ENCODE measurements at regions not wholly inside any gene's neighbourhood (a gene's known extent, or its start where the extent isn't known, plus 50 kb on each side); places are given as distances from the start of the nearest gene placed in this dataset.

- H3K36me3 ChIP-seq (ENCODE audit: control insufficient read depth in 4 of 4, insufficient read depth in 4 of 4, low read length in 3 of 4): no peaks in the 10 kb centered on the region
- H3K4me1 ChIP-seq (ENCODE audit: control extremely low read depth in 1 of 4, control insufficient read depth in 4 of 4, insufficient read depth in 4 of 4, low read length in 3 of 4): no peaks in the 10 kb centered on the region
- 100% methylated on average over 2 of the region's 3 CpGs for WGBS (ENCODE audit: insufficient coverage)
- POLR2A ChIA-PET: no interaction called here
- peaks cover 0 to 3% (median 0%) of the 10 kb centered on the region in 5 experiments for H3K9me3 ChIP-seq (ENCODE audit: control extremely low read depth in 1 of 5, control insufficient read depth in 4 of 5, insufficient read depth in 2 of 5, low read depth in 1 of 5, low read length in 4 of 5)
- CTCF ChIA-PET: no interaction called here
- no peak overlapping the region for H3K4me3 ChIP-seq (ENCODE audit: control insufficient read depth in 1 of 7, extremely low read depth in 1 of 7, insufficient read depth in 4 of 7, low read depth in 2 of 7, low read length in 6 of 7)
- DNase-seq: no peak
- no peak overlapping the region for H3K27ac ChIP-seq (ENCODE audit: insufficient read depth in 1 of 2, low read depth in 1 of 2, low read length in 2 of 2, poor library complexity in 1 of 2, severe bottlenecking in 2 of 2)
- H3K27me3 ChIP-seq (replicated peaks in 2 of 5; ENCODE audit: control insufficient read depth in 4 of 5, insufficient read depth in 5 of 5, low read length in 4 of 5): no peaks in the 10 kb centered on the region
These were observed 80.9 kb upstream of the TMEFF2 start for GRCh38 chr2:192275632-192276031.

DNA sequence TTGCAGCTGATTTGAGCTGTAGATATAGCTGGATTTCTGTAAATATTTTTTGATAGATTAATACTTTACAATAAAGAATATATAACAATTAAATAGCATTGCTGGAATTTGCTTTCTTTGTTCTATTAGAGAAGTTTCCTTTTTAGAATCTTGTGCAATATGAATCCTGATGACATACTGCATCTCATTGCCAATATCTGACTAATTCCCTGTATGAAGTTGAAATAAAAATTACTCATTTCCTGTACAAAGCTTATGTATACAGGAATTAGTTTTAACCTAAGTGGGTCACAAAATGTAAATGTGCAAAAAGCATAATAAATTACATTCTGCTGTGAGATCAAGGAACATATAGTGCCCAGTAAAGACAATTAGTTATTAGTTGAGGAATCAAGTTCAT lies 72.8 kb upstream of the TMEFF2 start:
- CTCF ChIA-PET: no interaction called here
- no peaks in the 10 kb centered on the region for H3K36me3 ChIP-seq (ENCODE audit: control insufficient read depth in 4 of 4, insufficient read depth in 4 of 4, low read length in 3 of 4)
- no peaks in the 10 kb centered on the region for H3K9me3 ChIP-seq (ENCODE audit: control extremely low read depth in 1 of 5, control insufficient read depth in 4 of 5, insufficient read depth in 2 of 5, low read depth in 1 of 5, low read length in 4 of 5)
- H3K27me3 ChIP-seq (replicated peaks in 2 of 5; ENCODE audit: control insufficient read depth in 4 of 5, insufficient read depth in 5 of 5, low read length in 4 of 5): no peaks in the 10 kb centered on the region
- peaks cover 0 to 6% (median 1%) of the 10 kb centered on the region in 4 experiments for H3K4me1 ChIP-seq (ENCODE audit: control extremely low read depth in 1 of 4, control insufficient read depth in 4 of 4, insufficient read depth in 4 of 4, low read length in 3 of 4)
- H3K4me3 ChIP-seq (ENCODE audit: control insufficient read depth in 1 of 7, extremely low read depth in 1 of 7, insufficient read depth in 4 of 7, low read depth in 2 of 7, low read length in 6 of 7): no peak overlapping the region
- POLR2A ChIA-PET: no interaction called here
- no peak overlapping the region for H3K27ac ChIP-seq (ENCODE audit: insufficient read depth in 1 of 2, low read depth in 1 of 2, low read length in 2 of 2, poor library complexity in 1 of 2, severe bottlenecking in 2 of 2)
- peak in 2 of 3 donors; percentile 6 to 15 for DNase-seq

GRCh38 chr2:192265751-192266150 lies 71.0 kb upstream of the TMEFF2 start:
- Histone ChIP-seq H3K4me3 (ENCODE audit: control insufficient read depth in 1 of 7, extremely low read depth in 1 of 7, insufficient read depth in 4 of 7, low read depth in 2 of 7, low read length in 6 of 7) (no peak overlapping the region), H3K9me3 (ENCODE audit: control extremely low read depth in 1 of 5, control insufficient read depth in 4 of 5, insufficient read depth in 2 of 5, low read depth in 1 of 5, low read length in 4 of 5) (no peaks in the 10 kb centered on the region), H3K36me3 (ENCODE audit: control insufficient read depth in 4 of 4, insufficient read depth in 4 of 4, low read length in 3 of 4) (no peaks in the 10 kb centered on the region), H3K4me1 (ENCODE audit: control extremely low read depth in 1 of 4, control insufficient read depth in 4 of 4, insufficient read depth in 4 of 4, low read length in 3 of 4) (peaks cover 0 to 6% (median 1%) of the 10 kb centered on the region in 4 experiments), H3K27ac (ENCODE audit: insufficient read depth in 1 of 2, low read depth in 1 of 2, low read length in 2 of 2, poor library complexity in 1 of 2, severe bottlenecking in 2 of 2) (no peak overlapping the region), H3K27me3 (replicated peaks in 2 of 5; ENCODE audit: control insufficient read depth in 4 of 5, insufficient read depth in 5 of 5, low read length in 4 of 5) (no peaks in the 10 kb centered on the region)
- CTCF ChIA-PET: no interaction called here
- POLR2A ChIA-PET: no interaction called here
- DNase-seq: peak in 2 of 3 donors; percentile 31 to 43
- 0% methylated on average over 1 of the region's 2 CpGs for WGBS (ENCODE audit: insufficient coverage)

DNA sequence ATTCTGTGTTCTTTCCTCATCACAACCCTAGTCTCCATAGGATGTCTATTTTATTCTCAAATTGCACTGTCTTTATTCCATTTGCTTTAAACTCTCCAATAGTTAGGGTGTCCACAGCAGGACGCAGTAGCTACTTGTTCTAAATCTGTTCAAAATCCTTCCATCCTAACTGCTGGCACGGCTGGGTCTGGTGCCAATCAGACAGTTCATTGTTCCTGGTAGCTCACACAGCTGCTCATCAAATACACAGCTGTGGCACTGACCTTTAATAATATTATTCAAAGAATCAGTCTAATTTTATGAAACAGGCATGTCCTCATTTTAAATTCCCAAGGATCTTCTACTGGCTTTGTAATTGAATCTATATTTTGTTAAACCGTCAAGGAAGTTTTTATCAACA lies 59.7 kb upstream of the TMEFF2 start:
- no peaks in the 10 kb centered on the region for H3K9me3 ChIP-seq (ENCODE audit: control extremely low read depth in 1 of 5, control insufficient read depth in 4 of 5, insufficient read depth in 2 of 5, low read depth in 1 of 5, low read length in 4 of 5)
- no peaks in the 10 kb centered on the region for H3K27me3 ChIP-seq (replicated peaks in 2 of 5; ENCODE audit: control insufficient read depth in 4 of 5, insufficient read depth in 5 of 5, low read length in 4 of 5)
- DNase-seq: no peak
- ChIA-PET POLR2A (no interaction called here), CTCF (no interaction called here)
- no peaks in the 10 kb centered on the region for H3K36me3 ChIP-seq (ENCODE audit: control insufficient read depth in 4 of 4, insufficient read depth in 4 of 4, low read length in 3 of 4)
- no peak overlapping the region for H3K4me3 ChIP-seq (ENCODE audit: control insufficient read depth in 1 of 7, extremely low read depth in 1 of 7, insufficient read depth in 4 of 7, low read depth in 2 of 7, low read length in 6 of 7)
- WGBS (ENCODE audit: insufficient coverage): 100% methylated on average over 2 of the region's 3 CpGs
- no peak overlapping the region for H3K27ac ChIP-seq (ENCODE audit: insufficient read depth in 1 of 2, low read depth in 1 of 2, low read length in 2 of 2, poor library complexity in 1 of 2, severe bottlenecking in 2 of 2)
- no peaks in the 10 kb centered on the region for H3K4me1 ChIP-seq (ENCODE audit: control extremely low read depth in 1 of 4, control insufficient read depth in 4 of 4, insufficient read depth in 4 of 4, low read length in 3 of 4)

- Histone ChIP-seq H3K27me3 (replicated peaks in 2 of 5; ENCODE audit: control insufficient read depth in 4 of 5, insufficient read depth in 5 of 5, low read length in 4 of 5) (no peaks in the 10 kb centered on the region), H3K9me3 (ENCODE audit: control extremely low read depth in 1 of 5, control insufficient read depth in 4 of 5, insufficient read depth in 2 of 5, low read depth in 1 of 5, low read length in 4 of 5) (no peaks in the 10 kb centered on the region), H3K27ac (ENCODE audit: insufficient read depth in 1 of 2, low read depth in 1 of 2, low read length in 2 of 2, poor library complexity in 1 of 2, severe bottlenecking in 2 of 2) (no peak overlapping the region), H3K4me1 (ENCODE audit: control extremely low read depth in 1 of 4, control insufficient read depth in 4 of 4, insufficient read depth in 4 of 4, low read length in 3 of 4) (no peaks in the 10 kb centered on the region), H3K4me3 (ENCODE audit: control insufficient read depth in 1 of 7, extremely low read depth in 1 of 7, insufficient read depth in 4 of 7, low read depth in 2 of 7, low read length in 6 of 7) (no peak overlapping the region), H3K36me3 (ENCODE audit: control insufficient read depth in 4 of 4, insufficient read depth in 4 of 4, low read length in 3 of 4) (no peaks in the 10 kb centered on the region)
- no peak for DNase-seq
- CTCF ChIA-PET: no interaction called here
- 96% methylated on average over 3 of the region's 4 CpGs for WGBS (ENCODE audit: insufficient coverage)
- POLR2A ChIA-PET: no interaction called here
These were observed 59.0 kb upstream of the TMEFF2 start for GRCh38 chr2:192253692-192254091.

DNA sequence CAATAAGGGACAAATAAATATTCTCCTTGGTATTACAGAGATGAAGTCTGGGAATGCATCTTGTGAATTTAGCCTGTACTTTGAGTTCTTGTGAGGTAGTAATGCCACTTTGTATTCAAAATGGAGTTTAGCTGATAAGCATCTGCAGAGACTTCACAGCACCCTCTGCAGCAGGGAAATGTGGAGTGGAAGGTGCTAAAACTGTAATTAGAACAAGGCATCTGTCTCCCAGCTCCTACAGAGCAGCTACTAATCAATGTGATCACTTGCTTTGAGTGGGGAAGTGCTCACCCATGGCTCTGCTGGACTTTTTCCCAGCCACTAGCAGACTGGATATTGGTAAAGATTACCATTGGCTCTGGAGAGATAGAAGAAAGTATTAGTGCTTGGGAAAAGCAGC lies 56.2 kb upstream of the TMEFF2 start:
- Histone ChIP-seq H3K4me3 (ENCODE audit: control insufficient read depth in 1 of 7, extremely low read depth in 1 of 7, insufficient read depth in 4 of 7, low read depth in 2 of 7, low read length in 6 of 7) (no peak overlapping the region), H3K27me3 (replicated peaks in 2 of 5; ENCODE audit: control insufficient read depth in 4 of 5, insufficient read depth in 5 of 5, low read length in 4 of 5) (no peaks in the 10 kb centered on the region), H3K9me3 (ENCODE audit: control extremely low read depth in 1 of 5, control insufficient read depth in 4 of 5, insufficient read depth in 2 of 5, low read depth in 1 of 5, low read length in 4 of 5) (no peaks in the 10 kb centered on the region), H3K36me3 (ENCODE audit: control insufficient read depth in 4 of 4, insufficient read depth in 4 of 4, low read length in 3 of 4) (no peaks in the 10 kb centered on the region), H3K4me1 (ENCODE audit: control extremely low read depth in 1 of 4, control insufficient read depth in 4 of 4, insufficient read depth in 4 of 4, low read length in 3 of 4) (no peaks in the 10 kb centered on the region), H3K27ac (ENCODE audit: insufficient read depth in 1 of 2, low read depth in 1 of 2, low read length in 2 of 2, poor library complexity in 1 of 2, severe bottlenecking in 2 of 2) (no peak overlapping the region)
- CTCF ChIA-PET: no interaction called here
- POLR2A ChIA-PET: no interaction called here
- DNase-seq: no peak

GRCh38 chr2:192247456-192247855 lies 52.7 kb upstream of the TMEFF2 start:
- Histone ChIP-seq H3K27ac (ENCODE audit: insufficient read depth in 1 of 2, low read depth in 1 of 2, low read length in 2 of 2, poor library complexity in 1 of 2, severe bottlenecking in 2 of 2) (no peak overlapping the region), H3K4me1 (ENCODE audit: control extremely low read depth in 1 of 4, control insufficient read depth in 4 of 4, insufficient read depth in 4 of 4, low read length in 3 of 4) (no peaks in the 10 kb centered on the region), H3K9me3 (ENCODE audit: control extremely low read depth in 1 of 5, control insufficient read depth in 4 of 5, insufficient read depth in 2 of 5, low read depth in 1 of 5, low read length in 4 of 5) (no peaks in the 10 kb centered on the region), H3K27me3 (replicated peaks in 2 of 5; ENCODE audit: control insufficient read depth in 4 of 5, insufficient read depth in 5 of 5, low read length in 4 of 5) (no peaks in the 10 kb centered on the region), H3K36me3 (ENCODE audit: control insufficient read depth in 4 of 4, insufficient read depth in 4 of 4, low read length in 3 of 4) (no peaks in the 10 kb centered on the region), H3K4me3 (ENCODE audit: control insufficient read depth in 1 of 7, extremely low read depth in 1 of 7, insufficient read depth in 4 of 7, low read depth in 2 of 7, low read length in 6 of 7) (no peak overlapping the region)
- ChIA-PET CTCF (no interaction called here), POLR2A (no interaction called here)
- no peak for DNase-seq
- WGBS (ENCODE audit: insufficient coverage): no CpG with 5 or more reads among the region's 3 CpGs

DNA sequence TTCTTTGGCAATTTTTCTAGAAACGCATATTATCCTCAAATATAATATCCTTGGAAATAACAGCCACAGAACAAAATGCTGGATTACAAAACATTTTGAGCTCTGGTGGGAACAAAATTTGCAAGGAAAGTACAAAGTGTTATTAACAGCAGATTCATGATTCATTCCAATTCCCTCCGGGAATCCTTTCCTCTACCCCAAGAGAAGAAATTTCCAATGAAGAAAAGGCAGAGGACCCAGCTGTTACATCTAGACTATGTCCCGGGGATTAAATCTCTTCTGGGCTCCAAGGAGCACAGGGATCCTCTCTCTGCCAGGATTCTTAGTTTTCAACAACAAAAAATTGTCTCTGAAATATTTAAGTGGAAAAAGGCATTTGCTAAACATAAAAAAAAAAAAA lies 51.6 kb upstream of the TMEFF2 start:
- no peak for DNase-seq
- no peaks in the 10 kb centered on the region for H3K27me3 ChIP-seq (replicated peaks in 2 of 5; ENCODE audit: control insufficient read depth in 4 of 5, insufficient read depth in 5 of 5, low read length in 4 of 5)
- ChIA-PET CTCF (no interaction called here), POLR2A (no interaction called here)
- 100% methylated on average over 2 of the region's 3 CpGs for WGBS (ENCODE audit: insufficient coverage)
- no peaks in the 10 kb centered on the region for H3K36me3 ChIP-seq (ENCODE audit: control insufficient read depth in 4 of 4, insufficient read depth in 4 of 4, low read length in 3 of 4)
- no peak overlapping the region for H3K27ac ChIP-seq (ENCODE audit: insufficient read depth in 1 of 2, low read depth in 1 of 2, low read length in 2 of 2, poor library complexity in 1 of 2, severe bottlenecking in 2 of 2)
- no peak overlapping the region for H3K4me3 ChIP-seq (ENCODE audit: control insufficient read depth in 1 of 7, extremely low read depth in 1 of 7, insufficient read depth in 4 of 7, low read depth in 2 of 7, low read length in 6 of 7)
- H3K4me1 ChIP-seq (ENCODE audit: control extremely low read depth in 1 of 4, control insufficient read depth in 4 of 4, insufficient read depth in 4 of 4, low read length in 3 of 4): no peaks in the 10 kb centered on the region
- H3K9me3 ChIP-seq (ENCODE audit: control extremely low read depth in 1 of 5, control insufficient read depth in 4 of 5, insufficient read depth in 2 of 5, low read depth in 1 of 5, low read length in 4 of 5): no peaks in the 10 kb centered on the region

Measured in common myeloid progenitor, CD34-positive (primary cell).